Forelimb muscle (tissue), 1 donor: ENCODE measurements at regions not wholly inside any gene's neighbourhood (a gene's known extent, or its start where the extent isn't known, plus 50 kb on each side); places are given as distances from the start of the nearest gene placed in this dataset.

Experiments used
- DNase-seq: peaks from one replicate; pipeline ENCODE4 v3.0.0-alpha.2; 2013; ENCODE audit warnings: low read depth

DNA sequence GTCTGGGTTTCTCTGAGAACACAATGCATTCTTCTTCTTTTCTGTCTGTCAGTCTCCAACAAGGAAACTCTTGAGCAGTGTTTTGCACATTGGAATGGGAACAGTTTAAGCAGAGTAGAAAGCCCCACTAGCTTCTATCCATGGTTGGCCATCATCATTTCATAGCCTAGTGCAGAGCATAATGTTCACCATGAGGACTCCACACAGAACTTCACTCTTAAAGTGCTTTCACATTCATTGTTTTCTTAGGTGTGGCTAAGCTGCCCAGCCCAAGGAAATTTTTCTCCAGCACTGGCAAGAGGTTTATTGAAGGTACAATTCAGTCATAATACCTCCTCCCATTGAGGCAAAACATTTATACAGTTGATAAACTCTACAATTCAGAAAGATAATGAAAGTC is 503.0 kb upstream of the CD180 start:
- DNase-seq: no peak

DNA sequence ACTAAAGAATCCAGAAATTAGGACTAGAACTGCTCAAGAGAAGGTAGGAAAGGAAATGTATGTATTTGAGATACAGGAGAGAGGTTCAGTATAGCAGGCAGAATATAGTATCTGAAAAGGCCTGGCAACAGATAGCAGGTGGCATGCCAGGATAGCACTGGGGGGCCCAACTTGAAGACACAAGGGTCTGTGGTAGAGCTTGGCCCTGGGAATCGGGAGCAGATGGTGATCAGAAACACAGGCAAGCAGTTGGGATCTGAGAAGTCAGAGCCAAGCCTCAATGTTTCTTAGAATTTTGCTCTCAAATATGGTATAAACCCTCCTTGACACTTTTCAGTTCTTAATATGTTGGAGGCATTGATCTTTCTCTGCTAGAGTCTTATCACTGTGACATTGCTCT is 499.8 kb upstream of the CD180 start:
- DNase-seq: no peak

DNA sequence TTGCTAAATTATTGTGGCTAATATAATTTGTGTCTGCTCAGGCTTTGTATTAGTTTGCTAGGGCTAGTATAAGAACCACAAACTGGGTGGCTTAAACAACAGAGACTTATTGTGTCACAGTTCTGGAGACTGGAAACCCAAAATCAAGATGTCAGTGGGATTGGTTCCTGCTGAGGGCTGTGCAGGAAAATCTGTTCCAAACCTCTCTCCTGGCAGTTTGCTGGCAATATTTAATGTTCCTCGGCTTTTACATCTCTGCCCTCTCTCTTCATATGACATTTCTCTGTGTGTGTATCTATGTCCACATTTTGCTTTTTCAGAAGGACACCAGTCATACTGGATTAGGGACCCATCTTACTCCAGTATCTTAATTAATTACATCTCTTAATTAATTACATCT is 498.8 kb upstream of the CD180 start:
- DNase-seq: no peak

DNA sequence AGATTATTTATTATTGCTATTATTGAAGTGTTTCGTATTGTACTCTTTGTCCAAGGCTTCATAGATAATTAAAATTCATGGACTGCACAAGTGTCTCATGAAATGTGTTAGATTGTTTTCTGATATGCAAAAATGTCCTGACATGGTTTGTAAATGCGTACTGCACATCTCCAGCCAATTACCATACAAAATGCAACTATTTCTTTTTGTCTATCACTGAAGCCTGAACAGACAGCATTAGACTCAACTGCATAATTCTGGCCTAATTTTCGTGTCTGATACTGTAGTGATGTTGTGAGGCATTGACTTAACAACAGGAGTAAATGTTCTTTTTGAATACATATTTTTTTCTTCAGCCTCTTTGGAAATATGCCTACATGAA is 498.2 kb upstream of the CD180 start:
- no peak for DNase-seq

DNA sequence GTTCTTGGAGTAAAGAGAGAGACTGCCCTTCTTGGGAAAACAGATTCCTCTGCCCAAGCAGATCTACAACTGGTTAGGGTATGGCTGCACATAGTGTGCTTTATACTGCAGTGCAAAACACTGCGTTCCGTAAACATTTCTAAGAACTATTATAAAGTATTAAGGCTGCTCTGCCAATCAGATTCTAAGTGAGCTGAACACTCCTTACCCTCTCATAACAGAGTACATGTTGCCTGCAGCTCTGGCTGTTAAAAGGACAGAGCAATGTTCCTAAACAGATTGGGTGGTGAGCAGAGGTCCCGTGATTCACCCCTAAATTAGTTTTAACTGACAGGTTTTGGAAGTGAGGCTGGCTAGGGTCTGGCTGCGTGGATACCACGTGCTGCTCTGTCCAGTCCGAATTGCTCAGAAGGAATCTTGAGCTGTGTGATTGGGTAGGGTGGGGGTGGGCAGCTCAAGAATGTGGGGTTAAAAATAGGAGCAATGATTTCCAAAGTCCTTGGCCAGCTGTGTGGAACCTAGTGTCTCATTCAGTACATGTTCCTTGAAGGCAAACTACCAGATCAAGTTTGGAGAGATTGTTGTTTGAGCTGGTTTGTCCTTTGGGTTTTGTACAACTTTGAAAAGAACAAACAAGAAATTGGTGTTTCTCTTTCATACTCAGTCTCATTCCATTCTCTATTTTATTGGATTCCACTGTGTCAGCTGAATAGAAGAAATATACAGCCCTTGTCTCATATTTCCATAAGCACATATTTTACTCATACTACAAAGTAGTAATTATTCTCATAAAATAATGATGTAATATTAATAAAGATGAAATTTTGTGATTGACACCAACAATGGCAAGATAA is 497.6 kb upstream of the CD180 start:
- no peak for DNase-seq

DNA sequence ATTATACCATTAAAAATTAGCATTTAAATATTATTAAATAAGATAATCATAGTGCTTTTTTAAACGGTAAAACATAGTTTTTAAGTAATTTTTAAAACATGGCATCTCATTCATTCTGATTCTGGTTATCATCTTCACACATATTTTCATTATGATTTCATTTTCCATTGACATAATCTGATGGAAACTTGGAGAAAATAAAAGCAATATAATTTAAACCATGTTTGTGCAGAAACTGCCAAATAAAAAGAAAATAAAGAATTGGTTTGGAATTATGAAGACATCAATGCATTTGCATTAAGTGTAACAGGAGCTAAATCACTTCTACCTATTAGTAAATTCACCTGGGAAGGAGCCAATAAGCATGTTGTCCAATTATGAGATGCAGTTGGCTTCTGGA is 490.1 kb upstream of the CD180 start:
- DNase-seq: no peak

DNA sequence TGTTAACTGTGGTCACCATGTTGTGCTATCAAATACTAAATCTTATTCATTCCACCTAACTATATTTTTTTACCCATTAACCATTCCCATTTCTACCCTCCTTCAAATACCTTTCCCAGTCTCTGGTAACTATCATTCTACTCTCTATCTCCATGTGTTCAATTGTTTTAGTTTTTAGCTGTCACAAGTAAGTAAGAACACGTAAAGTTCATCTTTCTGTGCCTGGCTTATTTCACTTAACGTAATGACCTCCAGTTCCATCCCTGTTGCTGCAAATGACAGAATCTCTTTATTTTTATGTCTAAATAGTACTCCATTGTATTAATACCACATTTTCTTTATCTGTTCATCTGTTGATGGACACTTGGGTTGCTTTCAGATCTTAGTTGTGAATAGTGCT is 485.1 kb upstream of the CD180 start:
- DNase-seq: no peak

DNA sequence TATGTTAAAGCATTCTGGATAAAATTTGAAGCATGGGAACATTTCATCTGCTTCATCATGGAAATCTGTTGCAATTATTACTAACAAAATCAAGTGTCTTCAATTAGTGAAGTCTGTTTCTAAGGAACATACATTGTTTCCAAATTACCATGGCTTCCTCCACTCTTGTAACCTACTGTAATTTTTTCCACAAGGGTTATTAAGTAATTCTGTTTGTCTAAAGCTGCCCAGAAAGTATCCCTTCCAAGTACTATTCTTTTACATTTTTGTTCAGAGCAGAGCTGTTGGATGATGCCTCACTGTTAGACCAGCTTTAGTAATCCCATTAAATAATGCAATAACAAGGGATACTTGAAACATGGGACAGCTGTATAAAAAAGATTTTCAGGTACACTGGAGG is 483.5 kb upstream of the CD180 start:
- peak; percentile 81 for DNase-seq

DNA sequence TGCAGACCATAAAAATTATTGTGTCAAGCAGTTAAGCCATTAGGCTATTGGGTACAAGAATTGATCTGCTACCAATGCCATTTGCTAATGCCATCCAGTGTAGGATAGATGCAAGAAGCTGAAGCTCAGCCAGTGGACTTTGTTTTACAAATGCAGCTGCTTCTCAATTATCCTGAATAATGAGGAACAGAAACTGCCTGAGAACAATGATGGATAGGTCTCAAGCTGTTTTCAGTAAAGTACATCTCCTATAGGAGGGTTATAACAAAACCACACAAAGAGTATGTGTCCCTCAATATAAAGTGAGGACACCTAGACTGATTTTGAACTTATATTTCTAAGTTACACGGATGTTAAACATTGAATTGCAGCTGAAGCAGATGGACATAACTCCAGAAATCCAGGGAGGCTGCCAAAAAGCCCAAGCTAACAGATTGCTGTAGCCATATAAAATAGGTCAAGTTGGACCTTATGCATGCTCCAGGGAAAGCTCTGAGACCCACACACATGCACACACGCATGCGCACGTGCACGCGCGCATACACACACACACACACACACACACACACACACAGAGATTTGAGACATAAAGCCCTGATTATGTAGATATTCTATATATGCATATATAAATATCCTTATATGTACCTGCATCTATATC is 482.7 kb upstream of the CD180 start:
- no peak for DNase-seq

DNA sequence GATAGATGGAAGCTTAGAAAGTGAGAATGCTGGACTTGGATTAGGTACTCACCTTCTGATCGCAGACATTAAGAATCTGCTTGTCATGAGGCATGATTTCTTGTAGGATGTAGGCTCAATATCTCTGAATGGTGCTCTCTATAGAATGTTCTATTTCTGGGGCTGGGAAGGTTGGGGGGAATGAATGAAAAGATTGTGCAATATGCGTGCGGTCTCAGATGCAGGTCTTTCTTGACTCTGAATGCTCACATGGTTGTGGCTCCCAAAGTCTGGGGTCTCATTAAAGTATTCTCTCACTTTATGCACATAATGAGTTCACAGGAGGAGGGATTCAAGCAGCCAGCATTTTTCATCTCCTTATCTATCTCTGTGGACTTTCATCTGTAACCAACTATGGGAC is 482.0 kb upstream of the CD180 start:
- no peak for DNase-seq

DNA sequence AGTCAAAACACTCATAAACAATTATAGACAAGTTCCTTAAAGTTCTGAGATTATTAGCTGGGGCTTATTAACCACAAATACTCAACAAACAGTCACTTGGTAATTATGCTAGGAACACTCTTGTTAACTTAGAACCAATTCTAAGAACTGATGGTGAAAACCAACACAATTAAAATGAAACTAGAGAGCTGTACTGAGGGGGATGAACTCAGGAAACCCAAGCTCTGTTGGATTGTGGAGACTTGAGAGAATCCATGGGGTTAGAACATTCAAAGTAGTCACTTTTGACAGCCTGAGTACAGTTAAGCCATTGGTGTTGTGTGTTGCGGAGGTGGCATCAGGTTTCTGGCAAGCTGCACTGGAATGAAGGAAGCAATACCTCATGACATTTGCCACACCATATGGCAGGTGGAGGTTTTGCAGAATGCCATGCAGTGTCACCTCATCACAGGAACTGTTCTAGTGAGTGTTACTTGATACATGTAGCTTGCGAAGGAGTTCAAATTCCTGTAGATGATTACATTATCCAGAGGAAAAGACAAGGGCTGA is 480.9 kb upstream of the CD180 start:
- no peak for DNase-seq

DNA sequence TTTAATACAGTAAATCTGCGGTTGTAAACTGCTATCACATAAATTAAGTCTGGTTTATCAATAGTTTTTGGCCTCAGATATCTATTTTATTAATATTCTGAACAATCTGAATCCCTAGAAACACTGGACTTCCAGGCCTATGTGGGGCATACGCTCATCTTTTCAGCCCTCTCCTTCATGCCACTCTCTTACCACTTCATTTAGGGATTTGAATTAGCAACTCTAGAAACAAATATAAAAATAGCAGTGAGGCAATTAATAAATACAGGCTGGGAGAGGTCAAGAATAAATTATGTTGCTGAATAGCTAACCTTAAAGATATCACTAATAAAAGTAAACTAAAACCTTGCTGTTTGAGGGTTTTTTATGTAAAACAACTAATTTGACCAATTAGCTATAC is 480.3 kb upstream of the CD180 start:
- DNase-seq: no peak

DNA sequence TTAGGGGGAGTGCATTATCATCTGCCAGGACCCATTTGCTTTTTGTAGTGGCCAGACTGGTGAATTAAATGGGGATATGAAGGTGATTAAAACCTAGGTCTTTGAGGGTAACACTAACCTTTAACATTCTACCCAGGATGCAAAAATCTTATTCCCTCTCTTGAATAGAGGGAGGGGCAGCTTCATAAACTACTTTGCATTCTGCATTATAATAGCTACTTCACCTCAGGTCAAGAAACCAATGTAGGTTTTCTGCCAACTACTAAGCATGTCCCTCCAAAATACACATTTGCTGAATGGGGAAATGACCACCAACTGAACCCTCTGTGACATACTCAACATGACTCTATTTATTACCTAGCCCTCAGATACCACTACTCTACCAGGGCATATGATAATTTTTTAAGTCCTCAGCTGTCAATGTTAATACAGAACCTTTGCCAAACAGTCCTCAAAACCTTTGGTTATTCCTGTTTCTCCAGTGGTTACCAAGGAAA is 477.6 kb upstream of the CD180 start:
- no peak for DNase-seq

DNA sequence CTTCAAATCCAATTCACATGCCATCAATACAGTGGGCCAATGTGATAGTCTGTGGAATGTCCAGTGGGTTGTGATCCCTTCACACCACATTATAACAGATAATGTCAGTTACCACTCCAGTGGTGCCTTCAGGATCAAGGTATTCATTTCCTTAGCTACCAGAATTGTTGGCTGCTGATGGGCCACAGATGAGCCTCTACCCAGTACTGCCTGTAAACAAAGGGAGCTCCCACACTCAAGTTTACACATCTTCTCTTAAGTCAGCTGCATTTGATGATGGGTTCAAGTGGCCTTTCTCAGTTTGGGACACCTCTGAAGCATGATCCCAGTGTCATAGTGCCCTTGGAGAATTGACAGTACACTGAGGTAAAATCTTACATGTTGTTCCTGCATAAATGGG is 477.0 kb upstream of the CD180 start:
- DNase-seq: no peak

DNA sequence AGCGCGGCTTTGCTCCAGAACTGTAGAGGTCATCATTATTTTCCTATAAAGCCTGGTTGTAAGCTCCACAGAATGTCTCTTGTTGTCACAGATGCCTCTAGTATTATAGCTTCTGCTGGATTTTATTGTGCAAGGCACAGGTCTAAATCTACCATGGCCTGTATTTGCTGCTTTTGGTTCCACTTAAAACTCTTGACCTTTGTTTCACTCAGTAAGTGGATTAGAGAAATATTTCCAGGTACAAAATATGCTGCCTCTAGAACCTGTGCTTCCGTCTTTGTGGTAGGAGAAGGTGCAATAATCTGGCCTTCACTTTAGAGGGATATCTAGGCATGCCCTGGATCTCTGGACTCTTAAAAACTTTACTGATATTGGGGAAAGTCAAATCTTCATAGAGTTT is 476.6 kb upstream of the CD180 start:
- no peak for DNase-seq

DNA sequence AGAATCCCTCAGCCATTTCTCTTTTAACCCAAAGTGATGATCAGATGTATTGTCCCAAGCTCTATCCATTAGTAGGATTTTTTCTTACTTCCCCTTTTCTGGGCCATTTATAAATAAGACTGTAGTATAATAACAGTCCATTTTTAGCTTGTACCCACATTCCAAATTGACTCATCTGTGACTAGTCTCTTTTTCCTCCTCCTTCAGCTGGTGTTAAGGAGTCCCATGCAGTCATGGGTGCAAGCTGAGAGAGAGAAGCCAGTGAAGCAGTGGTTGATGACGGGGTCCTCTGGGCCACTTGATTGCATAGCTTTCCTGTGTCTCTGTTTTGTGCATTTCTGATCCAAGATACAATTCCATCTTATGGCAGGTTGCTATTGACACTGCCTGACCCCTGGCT is 476.0 kb upstream of the CD180 start:
- DNase-seq: no peak

DNA sequence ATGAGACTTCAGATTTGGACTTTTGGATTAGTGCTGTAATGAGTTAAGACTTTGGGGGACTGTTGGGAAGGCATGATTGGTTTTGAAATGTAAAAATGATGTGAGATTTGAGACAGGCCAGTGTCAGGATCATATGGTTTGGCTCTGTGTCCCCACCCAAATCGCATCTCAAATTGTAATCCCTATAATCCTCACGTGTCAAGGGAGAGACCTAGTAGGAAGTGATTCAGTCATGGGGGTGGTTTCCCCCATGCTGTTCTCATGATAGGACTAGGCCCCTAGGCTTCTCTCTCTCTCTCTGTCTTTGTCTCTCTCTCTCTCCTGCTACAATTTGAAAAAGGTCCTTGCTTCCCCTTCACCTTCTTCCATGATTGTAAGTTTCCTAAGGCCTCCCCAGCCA is 473.3 kb upstream of the CD180 start:
- DNase-seq: no peak

DNA sequence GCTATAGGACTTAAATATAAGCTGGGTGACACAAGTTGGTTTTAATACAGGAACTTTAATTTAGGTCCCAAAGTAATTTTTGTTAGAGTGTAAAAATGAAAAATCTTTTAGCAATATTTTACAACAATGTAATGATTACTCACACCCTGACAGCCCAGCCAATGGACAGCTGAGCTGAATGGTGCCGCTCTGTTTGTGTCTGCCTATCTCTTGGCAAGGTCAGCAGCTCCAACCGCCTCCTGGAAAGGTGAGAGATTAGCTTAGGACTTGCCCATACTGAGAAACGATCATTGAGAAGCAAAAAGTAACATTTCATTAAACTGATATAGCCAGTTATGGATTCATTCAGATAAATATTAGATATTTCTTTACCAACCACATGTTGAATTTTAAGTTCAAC is 463.6 kb upstream of the CD180 start:
- no peak for DNase-seq

DNA sequence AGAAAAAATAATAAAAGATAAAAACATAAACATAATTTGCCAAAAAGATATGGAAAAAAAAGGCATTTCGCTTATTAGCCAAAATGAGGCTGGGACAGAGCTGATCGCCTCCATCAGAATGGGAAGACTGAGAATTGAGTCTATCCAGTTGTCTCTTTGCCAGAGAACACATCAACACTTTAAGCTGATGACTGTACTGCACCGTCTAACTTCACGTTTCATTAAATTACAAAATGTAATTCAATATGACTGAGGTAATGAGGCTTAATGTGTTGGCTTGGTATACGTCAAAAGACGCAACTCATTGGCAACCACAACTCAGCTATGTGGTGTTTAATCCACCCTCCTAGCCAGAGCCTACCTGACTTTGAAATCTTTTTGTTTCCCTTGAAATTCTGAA is 462.7 kb upstream of the CD180 start:
- no peak for DNase-seq

DNA sequence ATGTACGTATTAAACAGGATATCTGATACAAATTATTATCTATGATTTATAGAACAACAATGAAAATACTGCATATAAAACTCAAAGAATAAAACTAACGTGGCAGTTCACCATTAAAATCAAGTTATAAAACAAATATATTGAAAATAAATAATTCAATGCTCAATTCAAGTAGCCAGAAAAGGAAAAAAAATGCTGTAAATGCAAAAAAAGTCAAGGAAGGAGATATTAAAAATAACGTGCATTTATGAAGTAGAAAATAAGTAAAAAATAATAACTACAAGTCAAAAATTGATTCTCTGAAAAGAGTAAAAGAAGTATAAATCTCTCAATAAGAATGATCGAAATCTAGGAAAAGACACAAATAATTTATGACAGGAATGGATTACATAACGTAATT is 460.5 kb upstream of the CD180 start:
- no peak for DNase-seq

DNA sequence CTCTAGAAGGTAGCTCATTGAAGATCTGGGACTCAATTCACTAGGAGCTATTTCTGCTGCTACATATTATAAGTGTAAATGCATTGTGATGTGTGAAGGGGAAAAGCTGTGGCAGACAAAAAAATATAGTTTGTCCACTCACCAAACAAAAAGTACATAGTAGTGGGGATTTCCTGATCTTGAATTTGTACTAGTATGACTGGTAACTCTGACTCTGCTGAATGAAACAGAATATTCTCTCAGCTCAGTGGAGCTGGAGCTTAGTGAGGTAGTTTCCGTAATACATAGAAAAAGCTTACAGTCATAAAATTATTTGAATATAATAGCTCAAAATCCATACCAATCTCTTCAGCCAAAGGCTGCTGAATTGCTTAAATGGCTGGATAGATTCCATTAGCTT is 455.6 kb upstream of the CD180 start:
- no peak for DNase-seq

DNA sequence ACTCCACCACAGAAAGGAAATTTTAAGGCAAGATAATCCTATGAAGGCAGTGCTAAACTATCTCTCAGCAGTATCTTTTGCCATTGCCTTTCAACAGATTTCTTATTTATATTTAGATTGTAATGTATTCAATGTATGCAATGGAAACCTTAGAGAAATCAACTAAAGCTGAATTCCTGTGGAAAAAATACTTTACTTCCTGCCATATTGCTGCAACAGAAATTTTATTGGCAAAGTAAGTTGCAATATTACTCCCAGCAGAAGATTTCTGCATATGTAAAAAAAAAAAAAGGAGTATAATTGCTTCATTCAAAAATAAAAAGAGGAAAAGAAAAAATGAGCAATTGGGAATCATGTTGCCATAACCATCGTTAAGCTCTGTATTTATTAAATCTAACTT is 454.6 kb upstream of the CD180 start:
- no peak for DNase-seq

DNA sequence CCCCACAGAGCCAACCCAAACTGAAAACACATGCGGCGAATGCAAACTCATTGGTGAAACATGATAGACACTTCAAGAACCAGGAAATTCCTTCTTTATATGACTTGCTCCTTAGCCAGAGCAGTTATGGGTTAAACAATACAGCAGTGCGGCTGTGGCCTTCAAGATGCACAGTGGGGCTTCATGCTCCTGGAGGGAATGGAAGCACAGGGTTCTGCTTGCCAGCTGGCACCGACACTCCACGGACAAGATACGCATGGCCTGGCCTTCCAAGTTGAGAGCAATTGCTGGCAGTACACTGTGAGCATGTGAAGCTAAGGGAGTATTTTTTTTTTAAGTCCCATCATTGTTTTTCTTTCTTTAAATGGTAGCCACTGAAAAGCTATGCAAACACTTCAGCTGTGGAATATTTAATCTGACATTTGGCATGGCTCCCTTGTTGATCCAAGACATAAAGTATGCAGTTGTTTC is 451.6 kb upstream of the CD180 start:
- DNase-seq: peak; percentile 94
